ENCODE measurements at regions not wholly inside any gene's neighbourhood (a gene's known extent, or its start where the extent isn't known, plus 50 kb on each side); places are given as distances from the start of the nearest gene placed in this dataset.
"Not testable (repeated sequence)": the region's sequence is repeated elsewhere in the genome, so short reads cannot be mapped to it uniquely, and the experiment has no call there.

DNA sequence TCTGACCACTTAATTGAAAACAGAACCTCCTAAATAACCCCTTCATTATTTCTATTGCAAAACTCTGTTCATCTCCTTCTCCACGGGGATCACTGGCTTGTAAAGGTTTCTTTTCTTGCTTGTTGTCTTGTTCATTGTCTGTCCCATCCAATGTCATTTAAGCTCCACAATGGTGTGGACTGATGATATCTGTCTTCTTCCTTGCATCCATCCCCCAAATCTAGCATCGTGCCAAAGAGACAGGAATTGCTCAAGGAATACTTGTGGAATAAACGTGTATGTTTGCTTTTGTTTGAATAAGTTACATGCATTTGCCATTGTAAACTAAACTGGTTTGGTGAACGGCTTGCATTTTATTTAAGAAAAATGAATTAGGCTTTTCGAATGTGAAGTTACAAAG lies 306.8 kb upstream of the POM121L12 start:
- 87% methylated on average over 5 of the region's 5 CpGs for WGBS
- not testable (repeated sequence) for DNase-seq (ENCODE audit: extremely low spot score); H3K4me1 ChIP-seq (ENCODE audit: insufficient read depth); H3K27ac ChIP-seq (ENCODE audit: low read depth); H3K4me3 ChIP-seq (ENCODE audit: low read depth, low read length); H3K36me3 ChIP-seq (ENCODE audit: insufficient read depth)

DNA sequence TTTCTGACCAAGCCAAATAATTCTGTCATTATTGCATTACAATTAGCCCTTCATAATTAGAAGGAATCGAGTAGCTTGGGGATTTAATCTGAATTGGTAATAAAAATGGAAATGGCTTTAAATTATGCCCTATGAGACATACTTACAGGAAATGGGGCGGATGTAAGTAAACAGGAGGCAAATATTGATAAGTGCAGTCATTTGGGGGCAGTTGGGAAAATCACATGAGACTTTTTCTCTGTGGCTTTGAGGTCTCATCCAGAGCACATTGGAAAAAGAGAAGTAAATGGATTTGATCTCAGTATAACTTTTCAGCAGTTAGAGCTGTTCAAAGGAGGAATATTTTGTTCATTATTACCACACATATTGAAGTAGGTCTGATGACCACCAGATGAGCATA lies 307.8 kb upstream of the POM121L12 start:
- DNase-seq (ENCODE audit: extremely low spot score) = no peak
- H3K4me3 ChIP-seq (ENCODE audit: low read depth, low read length) = no peak overlapping the region
- H3K27ac ChIP-seq (ENCODE audit: low read depth) = no peak overlapping the region
- H3K4me1 ChIP-seq (ENCODE audit: insufficient read depth) = no peaks in the 10 kb centered on the region
- WGBS = 79% methylated on average over 2 of the region's 2 CpGs
- no peaks in the 10 kb centered on the region for H3K36me3 ChIP-seq (ENCODE audit: insufficient read depth)

DNA sequence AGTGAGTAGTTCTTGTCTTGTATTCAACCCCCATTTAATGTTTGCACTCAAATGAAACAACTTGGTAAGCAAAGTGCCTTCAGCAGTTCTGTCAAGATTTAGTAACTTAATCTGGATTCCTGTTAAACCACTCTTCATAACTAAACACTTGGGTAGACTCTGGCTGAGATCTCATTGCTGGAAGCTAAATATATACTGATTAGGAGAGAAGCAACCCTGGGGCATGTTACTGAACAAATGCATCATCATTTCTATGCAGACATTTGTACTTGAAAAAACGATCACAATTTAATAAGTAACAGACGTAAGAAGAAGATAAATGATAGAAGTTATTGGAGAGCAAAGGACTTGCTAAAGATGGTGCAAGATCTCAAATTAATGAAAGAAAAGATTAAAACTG lies 308.4 kb upstream of the POM121L12 start:
- 16% methylated on average over 2 of the region's 2 CpGs for WGBS
- no peak for DNase-seq (ENCODE audit: extremely low spot score)
- H3K4me3 ChIP-seq (ENCODE audit: low read depth, low read length) = no peak overlapping the region
- no peaks in the 10 kb centered on the region for H3K4me1 ChIP-seq (ENCODE audit: insufficient read depth)
- H3K27ac ChIP-seq (ENCODE audit: low read depth) = no peak overlapping the region
- H3K36me3 ChIP-seq (ENCODE audit: insufficient read depth) = no peaks in the 10 kb centered on the region

DNA sequence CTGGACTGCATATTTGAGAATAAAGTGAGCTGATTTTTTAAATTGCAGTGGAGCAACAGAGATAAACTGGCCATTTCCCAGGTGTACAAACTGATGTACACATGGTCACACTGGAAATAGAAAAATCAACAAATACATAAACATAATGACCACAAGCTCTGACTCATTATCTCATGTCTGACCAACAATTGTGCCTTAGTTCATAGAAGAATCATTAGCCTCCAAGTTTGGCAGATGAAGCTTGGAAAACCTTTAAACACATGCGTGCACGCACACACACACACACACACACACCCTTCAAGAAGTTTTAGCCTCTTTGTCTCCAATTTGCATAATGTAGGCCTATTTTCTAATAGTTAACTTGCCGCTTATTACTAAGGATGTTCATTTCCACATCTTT lies 308.9 kb upstream of the POM121L12 start:
- no peaks in the 10 kb centered on the region for H3K4me1 ChIP-seq (ENCODE audit: insufficient read depth)
- 71% methylated on average over 3 of the region's 3 CpGs for WGBS
- H3K36me3 ChIP-seq (ENCODE audit: insufficient read depth) = no peaks in the 10 kb centered on the region
- DNase-seq (ENCODE audit: extremely low spot score) = no peak
- no peak overlapping the region for H3K27ac ChIP-seq (ENCODE audit: low read depth)
- H3K4me3 ChIP-seq (ENCODE audit: low read depth, low read length) = no peak overlapping the region

DNA sequence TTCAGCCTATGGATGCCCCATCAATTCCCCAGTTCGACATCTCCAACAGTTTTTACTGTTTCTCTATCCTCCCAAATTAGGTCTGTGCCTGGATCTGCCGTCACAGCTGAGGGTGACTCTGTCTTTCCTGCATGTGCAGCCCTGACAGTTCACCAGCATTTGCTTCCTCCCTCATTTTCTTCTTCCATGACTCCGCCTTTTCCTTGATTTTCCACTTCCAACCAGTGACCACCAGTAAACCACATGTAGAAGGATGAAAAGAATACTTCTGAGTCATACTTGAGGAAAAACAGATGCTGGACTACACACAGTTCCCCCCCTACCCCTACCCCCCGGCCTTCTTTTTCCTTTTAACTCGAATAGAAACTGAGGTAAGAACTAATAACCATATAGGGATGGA lies 311.8 kb upstream of the POM121L12 start:
- WGBS = 78% methylated on average over 5 of the region's 5 CpGs
- no peaks in the 10 kb centered on the region for H3K4me1 ChIP-seq (ENCODE audit: insufficient read depth)
- DNase-seq (ENCODE audit: extremely low spot score) = no peak
- no peak overlapping the region for H3K27ac ChIP-seq (ENCODE audit: low read depth)
- H3K36me3 ChIP-seq (ENCODE audit: insufficient read depth) = no peaks in the 10 kb centered on the region
- H3K4me3 ChIP-seq (ENCODE audit: low read depth, low read length) = no peak overlapping the region

DNA sequence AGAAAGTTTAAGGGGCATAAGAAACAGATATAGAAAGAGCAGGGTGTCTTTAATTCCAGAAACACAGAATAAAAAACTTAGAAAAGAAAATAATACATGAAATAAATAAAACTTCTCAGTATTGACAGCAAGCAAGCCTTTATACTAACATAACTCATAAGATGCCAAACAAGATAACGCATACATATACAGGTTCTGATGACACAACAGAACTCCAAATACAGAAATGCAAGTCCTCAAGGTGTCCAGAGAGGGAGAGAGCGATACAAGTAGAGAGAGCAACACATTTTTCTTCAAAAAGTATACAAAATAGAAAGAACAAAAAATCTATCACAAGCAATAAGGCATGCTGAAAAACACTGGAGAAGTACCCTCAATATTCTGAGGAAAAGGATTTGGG lies 314.6 kb upstream of the POM121L12 start:
- DNase-seq (ENCODE audit: extremely low spot score) = no peak
- Histone ChIP-seq H3K4me3 (ENCODE audit: low read depth, low read length) (no peak overlapping the region), H3K27ac (ENCODE audit: low read depth) (no peak overlapping the region), H3K36me3 (ENCODE audit: insufficient read depth) (no peaks in the 10 kb centered on the region), H3K4me1 (ENCODE audit: insufficient read depth) (no peaks in the 10 kb centered on the region)
- 96% methylated on average over 2 of the region's 2 CpGs for WGBS

DNA sequence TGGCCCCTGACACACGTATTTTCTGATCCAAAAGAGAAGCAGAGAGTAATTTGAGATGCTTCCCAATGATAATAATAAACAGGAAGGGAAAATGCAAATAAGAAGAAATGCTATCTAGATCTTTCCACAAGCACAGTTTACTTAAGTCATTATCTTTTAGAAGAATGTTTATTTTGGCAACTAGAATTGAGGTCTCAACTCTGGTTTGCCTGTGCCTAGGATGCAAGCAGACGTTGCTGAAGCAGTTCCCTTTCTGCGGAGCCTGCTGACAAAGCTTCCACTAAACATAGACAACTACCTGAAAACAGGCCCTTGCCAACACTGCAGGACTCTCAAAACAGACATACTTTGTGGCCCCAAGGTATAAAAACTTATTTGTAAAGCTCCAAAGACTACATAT lies 315.8 kb upstream of the POM121L12 start:
- WGBS = 22% methylated on average over 3 of the region's 3 CpGs
- DNase-seq (ENCODE audit: extremely low spot score) = no peak
- Histone ChIP-seq H3K4me1 (ENCODE audit: insufficient read depth) (no peaks in the 10 kb centered on the region), H3K36me3 (ENCODE audit: insufficient read depth) (no peaks in the 10 kb centered on the region), H3K4me3 (ENCODE audit: low read depth, low read length) (no peak overlapping the region), H3K27ac (ENCODE audit: low read depth) (no peak overlapping the region)

DNA sequence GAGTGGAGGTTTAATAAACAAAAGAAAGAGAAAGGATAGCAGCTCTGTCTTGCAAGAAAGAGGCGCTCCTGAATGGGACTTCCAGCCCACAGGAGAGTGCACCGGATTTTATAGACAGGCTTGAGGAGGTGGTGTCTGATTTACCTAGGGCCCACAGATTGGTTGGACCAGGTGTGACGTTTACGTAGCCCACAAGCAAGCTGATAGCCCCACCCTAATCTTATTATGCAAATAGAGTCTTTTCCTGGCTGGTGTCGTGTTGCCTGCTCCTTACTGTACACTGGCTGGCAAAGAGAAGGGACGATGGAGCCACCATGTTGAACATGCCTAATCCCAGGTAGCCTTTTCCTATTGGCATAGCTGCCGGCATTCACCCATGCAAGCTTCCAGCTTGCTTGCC lies 319.7 kb upstream of the POM121L12 start:
- WGBS = 94% methylated on average over 7 of the region's 7 CpGs
- Histone ChIP-seq H3K4me1 (ENCODE audit: insufficient read depth) (no peaks in the 10 kb centered on the region), H3K4me3 (ENCODE audit: low read depth, low read length) (no peak overlapping the region), H3K36me3 (ENCODE audit: insufficient read depth) (no peaks in the 10 kb centered on the region), H3K27ac (ENCODE audit: low read depth) (no peak overlapping the region)
- DNase-seq (ENCODE audit: extremely low spot score) = no peak

DNA sequence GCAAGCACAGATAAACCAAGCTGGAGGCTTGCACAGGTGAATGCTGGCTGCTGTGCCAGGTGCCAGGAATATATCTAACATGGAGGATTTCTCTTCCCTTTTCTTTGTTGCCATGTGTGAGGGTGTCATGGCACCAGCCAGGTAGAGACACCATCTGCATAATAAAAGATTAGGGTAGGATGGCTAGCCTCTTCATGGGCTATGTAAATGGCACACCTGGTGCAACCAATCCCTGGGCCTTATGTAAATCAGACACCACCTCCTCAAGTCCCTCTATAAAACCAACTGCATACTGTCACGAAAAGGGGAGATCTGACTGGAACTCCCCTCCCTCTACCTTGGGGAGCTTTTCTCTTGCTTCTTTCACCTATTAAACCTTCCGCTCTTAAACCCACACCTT lies 322.5 kb upstream of the POM121L12 start:
- H3K36me3 ChIP-seq (ENCODE audit: insufficient read depth) = no peaks in the 10 kb centered on the region
- WGBS = 69% methylated on average over 2 of the region's 2 CpGs
- DNase-seq (ENCODE audit: extremely low spot score) = no peak
- H3K27ac ChIP-seq (ENCODE audit: low read depth) = no peak overlapping the region
- no peak overlapping the region for H3K4me3 ChIP-seq (ENCODE audit: low read depth, low read length)
- H3K4me1 ChIP-seq (ENCODE audit: insufficient read depth) = no peaks in the 10 kb centered on the region

DNA sequence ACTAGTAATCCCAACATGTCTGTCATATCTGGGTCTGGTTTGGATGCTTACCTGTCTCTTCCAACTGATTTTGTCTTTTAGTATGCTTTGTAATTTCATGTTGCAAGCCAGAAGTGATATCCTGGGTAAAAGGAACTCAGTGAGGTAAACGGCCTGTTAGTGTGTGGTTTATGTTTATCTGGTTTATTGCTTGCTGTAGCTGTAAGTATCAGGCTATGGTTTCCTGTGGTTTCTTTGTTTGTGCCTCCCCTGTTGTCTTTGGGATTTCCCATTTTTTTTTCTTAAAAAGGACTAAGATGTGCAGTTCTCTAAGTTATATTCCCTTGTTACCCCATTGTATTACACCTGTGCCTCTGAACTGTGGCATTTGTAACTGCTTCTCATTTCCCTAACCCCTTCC lies 323.5 kb upstream of the POM121L12 start:
- no peak for DNase-seq (ENCODE audit: extremely low spot score)
- no peaks in the 10 kb centered on the region for H3K4me1 ChIP-seq (ENCODE audit: insufficient read depth)
- H3K36me3 ChIP-seq (ENCODE audit: insufficient read depth) = no peaks in the 10 kb centered on the region
- no peak overlapping the region for H3K27ac ChIP-seq (ENCODE audit: low read depth)
- no peak overlapping the region for H3K4me3 ChIP-seq (ENCODE audit: low read depth, low read length)
- WGBS = 43% methylated on average over 1 of the region's 1 CpG

DNA sequence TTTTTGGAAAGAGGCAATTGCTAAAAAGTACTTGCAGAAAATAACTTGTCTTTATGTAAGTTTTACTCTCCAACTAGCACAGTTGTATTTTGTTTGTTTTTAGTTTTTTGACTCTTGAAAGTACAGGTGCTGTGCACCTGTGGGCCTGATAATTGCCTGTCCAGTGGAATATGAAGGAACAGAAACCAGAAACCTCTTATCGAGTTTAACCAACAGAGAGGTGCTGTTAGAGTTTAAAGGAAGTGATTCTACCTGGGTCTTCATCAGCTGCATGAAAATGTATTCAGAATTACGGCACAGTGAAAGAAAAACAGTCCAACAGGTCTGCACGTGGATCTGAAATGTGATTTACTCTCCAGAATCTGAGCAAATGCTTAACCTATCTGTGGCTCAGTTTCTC lies 326.6 kb upstream of the POM121L12 start:
- H3K4me3 ChIP-seq (ENCODE audit: low read depth, low read length) = no peak overlapping the region
- WGBS = 85% methylated on average over 3 of the region's 3 CpGs
- H3K27ac ChIP-seq (ENCODE audit: low read depth) = no peak overlapping the region
- H3K4me1 ChIP-seq (ENCODE audit: insufficient read depth) = no peaks in the 10 kb centered on the region
- DNase-seq (ENCODE audit: extremely low spot score) = no peak
- H3K36me3 ChIP-seq (ENCODE audit: insufficient read depth) = no peaks in the 10 kb centered on the region

DNA sequence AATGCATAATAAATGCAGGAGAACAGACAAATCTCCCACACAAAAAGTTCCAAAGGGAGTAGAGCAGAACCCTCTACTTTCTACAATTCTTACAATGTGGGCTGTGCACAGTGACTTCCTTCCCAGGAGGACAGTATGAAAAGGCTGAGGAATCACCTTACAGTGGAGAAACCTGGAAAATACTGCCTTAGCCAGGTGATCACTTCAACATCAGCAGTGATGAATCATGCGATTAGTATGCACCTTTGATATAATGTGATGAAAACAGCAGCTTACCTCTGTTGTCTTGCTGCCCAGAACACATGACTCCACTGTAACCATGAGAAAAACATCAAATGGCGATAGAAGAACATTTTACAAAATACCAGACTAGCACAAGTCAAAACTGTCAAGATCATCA lies 329.7 kb upstream of the POM121L12 start:
- Histone ChIP-seq H3K4me3 (ENCODE audit: low read depth, low read length) (no peak overlapping the region), H3K36me3 (ENCODE audit: insufficient read depth) (peaks cover 2% of the 10 kb centered on the region), H3K4me1 (ENCODE audit: insufficient read depth) (no peaks in the 10 kb centered on the region), H3K27ac (ENCODE audit: low read depth) (no peak overlapping the region)
- WGBS = 92% methylated on average over 2 of the region's 2 CpGs
- DNase-seq (ENCODE audit: extremely low spot score) = no peak

DNA sequence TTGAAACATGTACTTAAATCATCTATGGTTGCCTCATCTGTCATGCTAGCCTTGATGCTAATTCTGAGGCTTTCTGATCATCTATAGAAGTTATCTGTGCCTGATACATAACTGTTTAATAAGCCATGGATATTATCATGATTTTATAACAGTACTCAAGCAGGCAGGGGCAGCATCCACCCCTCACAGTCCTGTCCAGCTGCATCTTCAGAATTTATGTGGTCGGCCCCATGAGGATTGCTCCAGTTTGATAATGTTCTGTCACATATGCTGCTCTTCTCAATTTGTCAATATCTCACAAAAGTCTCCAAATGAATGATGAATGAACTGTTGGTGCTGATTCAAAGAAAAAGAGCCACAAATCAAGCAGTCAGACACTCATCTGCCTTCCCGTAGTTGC lies 335.1 kb upstream of the POM121L12 start:
- WGBS = 62% methylated on average over 2 of the region's 2 CpGs
- Histone ChIP-seq H3K4me1 (ENCODE audit: insufficient read depth) (no peaks in the 10 kb centered on the region), H3K27ac (ENCODE audit: low read depth) (no peak overlapping the region), H3K36me3 (ENCODE audit: insufficient read depth) (peaks cover 2% of the 10 kb centered on the region), H3K4me3 (ENCODE audit: low read depth, low read length) (no peak overlapping the region)
- no peak for DNase-seq (ENCODE audit: extremely low spot score)

DNA sequence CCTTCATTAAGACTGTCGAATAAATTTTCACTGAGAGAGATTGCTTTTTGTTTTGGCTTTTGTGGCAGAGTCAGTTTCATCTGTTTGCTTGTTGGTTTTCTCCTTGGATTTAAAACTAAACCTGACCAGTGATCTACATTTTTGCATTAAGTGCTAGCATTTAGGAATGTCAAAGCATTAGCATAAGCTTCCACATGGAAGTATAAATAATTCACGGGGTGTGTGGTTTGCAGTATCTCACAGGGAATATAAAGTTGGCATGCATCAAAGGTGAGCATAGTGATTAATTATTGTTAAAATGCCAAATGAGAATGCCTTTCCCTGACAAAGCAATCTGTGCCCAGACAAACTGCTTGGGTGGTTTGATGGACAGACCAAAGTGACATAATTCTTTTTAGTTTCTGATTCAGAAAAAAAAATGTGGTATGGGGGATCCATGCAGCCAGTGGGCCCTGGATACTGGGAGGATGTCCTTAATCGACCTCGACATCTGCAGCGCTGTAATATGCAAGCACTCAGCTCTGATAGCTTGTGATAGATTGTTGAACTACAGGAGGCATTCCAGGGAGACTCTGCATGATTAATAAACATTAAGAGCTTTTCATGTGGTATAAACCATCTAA lies 339.3 kb upstream of the POM121L12 start:
- Histone ChIP-seq H3K4me1 (ENCODE audit: insufficient read depth) (no peaks in the 10 kb centered on the region), H3K27ac (ENCODE audit: low read depth) (no peak overlapping the region), H3K4me3 (ENCODE audit: low read depth, low read length) (no peak overlapping the region), H3K36me3 (ENCODE audit: insufficient read depth) (no peaks in the 10 kb centered on the region)
- WGBS = 32% methylated on average over 5 of the region's 5 CpGs
- DNase-seq (ENCODE audit: extremely low spot score) = no peak

DNA sequence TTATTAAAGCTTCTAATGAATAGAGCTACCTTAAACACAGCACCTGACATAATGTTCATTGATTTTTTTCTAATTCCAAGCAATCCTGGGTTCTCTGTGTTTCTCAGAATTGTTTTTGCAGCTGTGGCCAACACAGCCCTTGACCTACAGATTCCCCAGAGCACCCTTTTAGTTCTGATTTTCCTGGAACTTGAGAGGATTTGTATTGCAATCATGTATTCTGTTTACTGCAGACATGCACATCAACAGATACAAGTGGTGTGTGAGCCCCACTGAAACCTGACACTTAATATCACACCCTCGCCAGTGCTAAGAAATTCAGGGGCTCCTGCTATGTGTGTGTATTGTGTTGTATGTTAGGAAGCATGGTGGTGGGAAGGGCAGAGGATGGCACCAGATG lies 344.2 kb upstream of the POM121L12 start:
- DNase-seq (ENCODE audit: extremely low spot score) = no peak
- Histone ChIP-seq H3K36me3 (ENCODE audit: insufficient read depth) (no peaks in the 10 kb centered on the region), H3K27ac (ENCODE audit: low read depth) (no peak overlapping the region), H3K4me3 (ENCODE audit: low read depth, low read length) (no peak overlapping the region), H3K4me1 (ENCODE audit: insufficient read depth) (no peaks in the 10 kb centered on the region)
- WGBS = 87% methylated on average over 1 of the region's 1 CpG

All from urinary bladder (tissue), 3 donors.